ENCODE measurements at regions not wholly inside any gene's neighbourhood (a gene's known extent, or its start where the extent isn't known, plus 50 kb on each side); places are given as distances from the start of the nearest gene placed in this dataset.

DNA sequence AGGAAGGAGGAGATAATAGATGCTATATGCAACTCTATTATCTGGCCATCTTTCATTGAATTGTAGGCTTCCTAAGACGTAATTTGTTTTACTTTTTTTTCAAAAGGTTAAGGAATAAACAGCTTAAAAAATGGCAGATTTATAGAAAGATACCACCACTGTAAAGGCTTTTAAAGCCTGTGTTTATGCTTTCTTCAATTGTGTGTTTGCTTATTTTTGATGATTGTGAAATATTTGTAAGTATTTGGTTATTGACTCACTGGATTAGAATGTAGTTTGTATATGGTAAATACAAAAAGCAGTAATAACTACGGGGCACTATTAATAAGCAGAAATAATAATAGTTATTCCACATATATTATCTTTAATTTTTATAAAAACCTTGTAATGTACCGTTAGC, 437.9 kb downstream of the KLF5 start:
- H3K9me2 ChIP-seq (ENCODE audit: insufficient read depth): no peaks in the 10 kb centered on the region
- ATAC-seq (no peak), DNase-seq (ENCODE audit: low read depth, low spot score) (no peak)
- H2AFZ ChIP-seq (ENCODE audit: low read depth, low read length, poor library complexity, severe bottlenecking): no peak overlapping the region
- no peaks in the 10 kb centered on the region for H3K4me1 ChIP-seq (ENCODE audit: control insufficient read depth in 1 of 2, insufficient read depth in 2 of 2, low read length in 2 of 2)
- H3K36me3 ChIP-seq (ENCODE audit: control insufficient read depth in 1 of 2, insufficient read depth in 2 of 2, low read length in 2 of 2): no peaks in the 10 kb centered on the region
- ChIA-PET POLR2A (no interaction called here), CTCF (no interaction called here), RAD21 (ENCODE audit: low non-redundant PET in 1 of 2, low total read pairs in 2 of 2, uncharacterized antibody in 2 of 2, unreplicated experiment in 2 of 2) (no interaction called here)
- no TSS peak for BruUV-seq (replicated peaks)
- H3K27me3 ChIP-seq (ENCODE audit: insufficient read depth, low read length): no peaks in the 10 kb centered on the region
- intact Hi-C loops (cut with micrococcal nuclease): no loop called here
- no peak overlapping the region for H3K4me2 ChIP-seq (ENCODE audit: low read length)
- no peaks in the 10 kb centered on the region for H4K20me1 ChIP-seq (ENCODE audit: insufficient read depth)
- no peak overlapping the region for H3K27ac ChIP-seq (ENCODE audit: low read depth, low read length)
- H3K79me2 ChIP-seq (ENCODE audit: insufficient read depth, low read length): no peaks in the 10 kb centered on the region
- H3K9ac ChIP-seq (ENCODE audit: low read length): no peak overlapping the region
- no peak overlapping the region for H3K4me3 ChIP-seq (replicated peaks in 1 of 2; ENCODE audit: low read depth in 1 of 2, low read length in 2 of 2)
- TF ChIP-seq RAD21 (IDR thresholded peaks at IDR 0.05; ENCODE audit: low read depth) (no peak), CBX3 (IDR thresholded peaks at IDR 0.05; ENCODE audit: low read depth) (no peak), REST (IDR thresholded peaks at IDR 0.05; ENCODE audit: low read depth) (no peak), JUND (IDR thresholded peaks at IDR 0.05) (no peak), YY1 (IDR thresholded peaks at IDR 0.05; ENCODE audit: extremely low read depth, insufficient replicate concordance, low read depth, low read length) (no peak), SRF (IDR thresholded peaks at IDR 0.05; ENCODE audit: low read depth) (no peak), EGR1 (IDR thresholded peaks at IDR 0.05; ENCODE audit: low read depth) (no peak), CEBPB (IDR thresholded peaks at IDR 0.05; ENCODE audit: low read depth) (no peak), ELF1 (IDR thresholded peaks at IDR 0.05; ENCODE audit: borderline replicate concordance, low read depth) (no peak), POLR2AphosphoS5 (IDR thresholded peaks at IDR 0.05; ENCODE audit: low read depth, low read length) (no peak), POLR2A (IDR thresholded peaks at IDR 0.05; ENCODE audit: borderline replicate concordance, extremely low read depth, insufficient read depth, insufficient read length) (no peak), EZH2phosphoT487 (IDR thresholded peaks at IDR 0.05; ENCODE audit: borderline replicate concordance) (no peak), FOSL1 (IDR thresholded peaks at IDR 0.05; ENCODE audit: low read depth) (no peak), ZFX (IDR thresholded peaks at IDR 0.05) (no peak), ATF3 (IDR thresholded peaks at IDR 0.05) (no peak)
- TF ChIP-seq, protein P1, sequence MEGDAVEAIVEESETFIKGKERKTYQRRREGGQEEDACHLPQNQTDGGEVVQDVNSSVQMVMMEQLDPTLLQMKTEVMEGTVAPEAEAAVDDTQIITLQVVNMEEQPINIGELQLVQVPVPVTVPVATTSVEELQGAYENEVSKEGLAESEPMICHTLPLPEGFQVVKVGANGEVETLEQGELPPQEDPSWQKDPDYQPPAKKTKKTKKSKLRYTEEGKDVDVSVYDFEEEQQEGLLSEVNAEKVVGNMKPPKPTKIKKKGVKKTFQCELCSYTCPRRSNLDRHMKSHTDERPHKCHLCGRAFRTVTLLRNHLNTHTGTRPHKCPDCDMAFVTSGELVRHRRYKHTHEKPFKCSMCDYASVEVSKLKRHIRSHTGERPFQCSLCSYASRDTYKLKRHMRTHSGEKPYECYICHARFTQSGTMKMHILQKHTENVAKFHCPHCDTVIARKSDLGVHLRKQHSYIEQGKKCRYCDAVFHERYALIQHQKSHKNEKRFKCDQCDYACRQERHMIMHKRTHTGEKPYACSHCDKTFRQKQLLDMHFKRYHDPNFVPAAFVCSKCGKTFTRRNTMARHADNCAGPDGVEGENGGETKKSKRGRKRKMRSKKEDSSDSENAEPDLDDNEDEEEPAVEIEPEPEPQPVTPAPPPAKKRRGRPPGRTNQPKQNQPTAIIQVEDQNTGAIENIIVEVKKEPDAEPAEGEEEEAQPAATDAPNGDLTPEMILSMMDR (IDR thresholded peaks at IDR 0.05 in 2 of 3, conservative IDR thresholded peaks at IDR 0.05 in 1 of 3; ENCODE audit: borderline replicate concordance in 1 of 3, insufficient read depth in 1 of 3, low read depth in 2 of 3, low read length in 2 of 3): no peak
- no peaks in the 10 kb centered on the region for H3K9me3 ChIP-seq (ENCODE audit: control insufficient read depth in 1 of 2, insufficient read depth in 1 of 2, low read depth in 1 of 2, low read length in 2 of 2)

Data from HCT116 (cell line).